ENCODE measurements at regions not wholly inside any gene's neighbourhood (a gene's known extent, or its start where the extent isn't known, plus 50 kb on each side); places are given as distances from the start of the nearest gene placed in this dataset.

GRCh38 chr1:38549191-38549590, 310.4 kb downstream of the RRAGC start:
- H3K9ac ChIP-seq (ENCODE audit: low read depth in 1 of 2, low read length in 2 of 2) = no peak overlapping the region
- WGBS = 81% methylated on average over 3 of the region's 3 CpGs
- H3K9me3 ChIP-seq (ENCODE audit: control insufficient read depth in 4 of 4, low read length in 3 of 4) = no peaks in the 10 kb centered on the region
- H3K27me3 ChIP-seq (ENCODE audit: control insufficient read depth in 4 of 4, insufficient read depth in 4 of 4, low read length in 3 of 4) = peaks cover 0 to 5% (median under 1%) of the 10 kb centered on the region in 4 donors
- no peaks in the 10 kb centered on the region for H3K36me3 ChIP-seq (ENCODE audit: control insufficient read depth in 4 of 4, insufficient read depth in 3 of 4, low read depth in 1 of 4, low read length in 3 of 4)
- TF ChIP-seq YY1 (IDR thresholded peaks at IDR 0.05) = no peak
- H3K4me1 ChIP-seq (ENCODE audit: control insufficient read depth in 4 of 4, insufficient read depth in 4 of 4, low read length in 3 of 4) = no peaks in the 10 kb centered on the region
- no peak overlapping the region for H3K4me3 ChIP-seq (ENCODE audit: low read depth in 1 of 3, low read length in 3 of 3)
- no peak for DNase-seq (ENCODE audit: low spot score)
- no peak overlapping the region for H3K27ac ChIP-seq (ENCODE audit: low read depth in 1 of 2, low read length in 2 of 2)

GRCh38 chr1:38547321-38547720, 312.3 kb downstream of the RRAGC start:
- Histone ChIP-seq H3K27me3 (ENCODE audit: control insufficient read depth in 4 of 4, insufficient read depth in 4 of 4, low read length in 3 of 4) (peaks cover 0 to 5% (median under 1%) of the 10 kb centered on the region in 4 donors), H3K4me3 (ENCODE audit: low read depth in 1 of 3, low read length in 3 of 3) (no peak overlapping the region), H3K9me3 (ENCODE audit: control insufficient read depth in 4 of 4, low read length in 3 of 4) (no peaks in the 10 kb centered on the region), H3K9ac (ENCODE audit: low read depth in 1 of 2, low read length in 2 of 2) (no peak overlapping the region), H3K27ac (ENCODE audit: low read depth in 1 of 2, low read length in 2 of 2) (no peak overlapping the region), H3K36me3 (ENCODE audit: control insufficient read depth in 4 of 4, insufficient read depth in 3 of 4, low read depth in 1 of 4, low read length in 3 of 4) (no peaks in the 10 kb centered on the region), H3K4me1 (ENCODE audit: control insufficient read depth in 4 of 4, insufficient read depth in 4 of 4, low read length in 3 of 4) (no peaks in the 10 kb centered on the region)
- TF ChIP-seq ATF3 (IDR thresholded peaks at IDR 0.05) (no peak), SP1 (IDR thresholded peaks at IDR 0.05) (no peak), NR2F2 (IDR thresholded peaks at IDR 0.05) (no peak), ZBTB33 (IDR thresholded peaks at IDR 0.05) (no peak), HNF4G (IDR thresholded peaks at IDR 0.05) (no peak), RAD21 (IDR thresholded peaks at IDR 0.05) (no peak), HNF4A (conservative IDR thresholded peaks at IDR 0.05) (no peak), MAX (IDR thresholded peaks at IDR 0.05) (no peak)
- no peak for DNase-seq (ENCODE audit: low spot score)
- 72% methylated on average over 6 of the region's 6 CpGs for WGBS

GRCh38 chr1:38546636-38547035, 312.9 kb downstream of the RRAGC start:
- Histone ChIP-seq H3K36me3 (ENCODE audit: control insufficient read depth in 4 of 4, insufficient read depth in 3 of 4, low read depth in 1 of 4, low read length in 3 of 4) (no peaks in the 10 kb centered on the region), H3K4me1 (ENCODE audit: control insufficient read depth in 4 of 4, insufficient read depth in 4 of 4, low read length in 3 of 4) (no peaks in the 10 kb centered on the region), H3K4me3 (ENCODE audit: low read depth in 1 of 3, low read length in 3 of 3) (no peak overlapping the region), H3K27me3 (ENCODE audit: control insufficient read depth in 4 of 4, insufficient read depth in 4 of 4, low read length in 3 of 4) (peaks cover 0 to 5% (median under 1%) of the 10 kb centered on the region in 4 donors), H3K27ac (ENCODE audit: low read depth in 1 of 2, low read length in 2 of 2) (no peak overlapping the region), H3K9me3 (ENCODE audit: control insufficient read depth in 4 of 4, low read length in 3 of 4) (no peaks in the 10 kb centered on the region), H3K9ac (ENCODE audit: low read depth in 1 of 2, low read length in 2 of 2) (no peak overlapping the region)
- DNase-seq (ENCODE audit: low spot score) = no peak
- TF ChIP-seq YY1 (IDR thresholded peaks at IDR 0.05) = no peak
- no peak for TF ChIP-seq MAX (IDR thresholded peaks at IDR 0.05)
- no peak for TF ChIP-seq ZBTB33 (IDR thresholded peaks at IDR 0.05)
- no peak for TF ChIP-seq RAD21 (IDR thresholded peaks at IDR 0.05)
- TF ChIP-seq HNF4G (IDR thresholded peaks at IDR 0.05) = no peak
- TF ChIP-seq CTCF (IDR thresholded peaks at IDR 0.05; ENCODE audit: low read depth, low read length, missing input control) = no peak
- no peak for TF ChIP-seq NR2F2 (IDR thresholded peaks at IDR 0.05)
- TF ChIP-seq HNF4A (conservative IDR thresholded peaks at IDR 0.05) = no peak
- TF ChIP-seq REST (IDR thresholded peaks at IDR 0.05) = no peak
- no peak for TF ChIP-seq TAF1 (conservative IDR thresholded peaks at IDR 0.05)
- TF ChIP-seq GABPA (IDR thresholded peaks at IDR 0.05 in 1 of 2, conservative IDR thresholded peaks at IDR 0.05 in 1 of 2) = no peak
- TF ChIP-seq ATF3 (IDR thresholded peaks at IDR 0.05) = no peak
- TF ChIP-seq EGR1 (IDR thresholded peaks at IDR 0.05; ENCODE audit: low read depth in 2 of 2) = no peak
- 53% methylated on average over 6 of the region's 6 CpGs for WGBS

Data from liver (tissue), 8 donors.